GM12875 (cell line): ENCODE measurements at regions not wholly inside any gene's neighbourhood (a gene's known extent, or its start where the extent isn't known, plus 50 kb on each side); places are given as distances from the start of the nearest gene placed in this dataset.

ENCODE experiments used
- H3K4me3 ChIP-seq: one replicate; pipeline ENCODE4 v1.5.1; 2011; ENCODE audit warnings: low read depth, low read length, control low read depth
- TF ChIP-seq, protein P1 (sequence below): IDR thresholded peaks from 2 replicates; pipeline ENCODE4 v1.5.1; 2011; ENCODE audit warnings: low read depth, mild to moderate bottlenecking, control low read depth, inconsistent platforms, low read length, moderate library complexity, borderline replicate concordance; ENCODE audit not compliant: insufficient read depth

GRCh38 chr20:22411286-22411626 lies 173.1 kb downstream of the FOXA2 start:
- TF ChIP-seq, protein P1, sequence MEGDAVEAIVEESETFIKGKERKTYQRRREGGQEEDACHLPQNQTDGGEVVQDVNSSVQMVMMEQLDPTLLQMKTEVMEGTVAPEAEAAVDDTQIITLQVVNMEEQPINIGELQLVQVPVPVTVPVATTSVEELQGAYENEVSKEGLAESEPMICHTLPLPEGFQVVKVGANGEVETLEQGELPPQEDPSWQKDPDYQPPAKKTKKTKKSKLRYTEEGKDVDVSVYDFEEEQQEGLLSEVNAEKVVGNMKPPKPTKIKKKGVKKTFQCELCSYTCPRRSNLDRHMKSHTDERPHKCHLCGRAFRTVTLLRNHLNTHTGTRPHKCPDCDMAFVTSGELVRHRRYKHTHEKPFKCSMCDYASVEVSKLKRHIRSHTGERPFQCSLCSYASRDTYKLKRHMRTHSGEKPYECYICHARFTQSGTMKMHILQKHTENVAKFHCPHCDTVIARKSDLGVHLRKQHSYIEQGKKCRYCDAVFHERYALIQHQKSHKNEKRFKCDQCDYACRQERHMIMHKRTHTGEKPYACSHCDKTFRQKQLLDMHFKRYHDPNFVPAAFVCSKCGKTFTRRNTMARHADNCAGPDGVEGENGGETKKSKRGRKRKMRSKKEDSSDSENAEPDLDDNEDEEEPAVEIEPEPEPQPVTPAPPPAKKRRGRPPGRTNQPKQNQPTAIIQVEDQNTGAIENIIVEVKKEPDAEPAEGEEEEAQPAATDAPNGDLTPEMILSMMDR = no peak
- no peak overlapping the region for H3K4me3 ChIP-seq

DNA sequence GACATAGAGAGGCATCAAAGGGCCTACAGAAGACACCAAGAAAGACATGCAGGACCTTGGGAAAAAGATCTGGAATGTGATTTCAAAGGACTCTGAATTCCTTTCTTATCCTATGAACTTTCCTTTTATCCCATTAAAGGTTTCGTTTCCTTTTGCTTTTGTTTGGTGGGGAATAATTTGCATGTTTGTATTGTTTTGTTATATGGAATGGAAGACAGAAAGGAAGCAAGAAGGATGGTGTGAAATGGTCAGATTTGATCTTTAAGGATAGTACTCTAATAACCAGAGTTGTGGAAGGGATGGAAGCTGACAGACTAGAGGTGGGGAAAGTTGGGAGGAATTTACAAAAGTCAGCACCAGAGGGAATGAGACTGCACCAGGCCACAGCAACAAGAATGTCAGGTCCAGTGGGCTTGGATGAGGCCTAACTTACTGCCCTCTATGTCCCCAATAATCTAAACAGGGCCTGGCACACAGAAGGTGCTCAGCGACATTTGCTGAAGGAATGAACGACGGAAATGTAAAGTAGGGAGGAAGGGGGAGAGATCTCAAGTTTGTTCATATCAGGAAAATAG lies 173.7 kb downstream of the FOXA2 start:
- no peak overlapping the region for H3K4me3 ChIP-seq

DNA sequence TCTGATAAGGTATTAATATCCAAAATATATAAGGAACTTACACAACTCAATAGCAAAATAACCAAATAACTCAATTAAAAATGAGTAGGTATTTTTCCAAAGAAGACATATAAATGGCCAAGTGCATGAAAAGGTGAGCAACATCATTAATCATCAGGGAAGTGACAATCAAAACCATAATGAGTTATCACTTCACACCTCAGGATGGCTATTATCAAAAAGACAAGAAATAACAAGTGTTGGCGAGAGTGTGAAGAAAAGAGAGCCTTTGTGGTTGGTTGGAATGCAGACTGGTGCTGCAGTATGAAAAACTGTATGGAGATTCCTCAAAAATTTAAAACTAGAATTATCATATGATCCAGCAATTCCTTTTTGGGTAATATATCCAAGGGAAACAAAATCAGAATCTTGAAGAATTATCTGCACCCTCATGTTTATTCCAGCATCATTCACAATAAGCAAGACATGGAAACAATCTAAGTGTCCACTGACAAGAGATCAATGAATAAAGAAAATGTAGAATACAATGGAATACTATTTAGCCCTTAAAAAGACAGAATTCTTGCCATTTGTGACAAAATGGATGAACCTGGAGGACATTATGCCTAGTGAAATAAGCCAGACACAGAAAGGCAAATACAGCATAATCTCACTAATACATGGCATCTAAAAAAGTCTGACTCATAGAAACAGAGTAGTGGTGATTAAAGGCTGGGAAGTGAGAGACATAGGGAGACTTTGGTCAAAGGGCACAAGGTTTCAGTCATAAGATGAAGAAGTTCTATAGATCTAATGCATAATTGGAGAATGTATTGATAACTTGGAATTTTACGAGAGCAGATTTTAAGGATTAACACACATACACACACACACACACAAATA lies 175.6 kb downstream of the FOXA2 start:
- H3K4me3 ChIP-seq = no peak overlapping the region
- TF ChIP-seq, protein P1 = no peak

More for the DNA sequence above, 173.7 kb downstream of the FOXA2 start:
- TF ChIP-seq, protein P1 = no peak

DNA sequence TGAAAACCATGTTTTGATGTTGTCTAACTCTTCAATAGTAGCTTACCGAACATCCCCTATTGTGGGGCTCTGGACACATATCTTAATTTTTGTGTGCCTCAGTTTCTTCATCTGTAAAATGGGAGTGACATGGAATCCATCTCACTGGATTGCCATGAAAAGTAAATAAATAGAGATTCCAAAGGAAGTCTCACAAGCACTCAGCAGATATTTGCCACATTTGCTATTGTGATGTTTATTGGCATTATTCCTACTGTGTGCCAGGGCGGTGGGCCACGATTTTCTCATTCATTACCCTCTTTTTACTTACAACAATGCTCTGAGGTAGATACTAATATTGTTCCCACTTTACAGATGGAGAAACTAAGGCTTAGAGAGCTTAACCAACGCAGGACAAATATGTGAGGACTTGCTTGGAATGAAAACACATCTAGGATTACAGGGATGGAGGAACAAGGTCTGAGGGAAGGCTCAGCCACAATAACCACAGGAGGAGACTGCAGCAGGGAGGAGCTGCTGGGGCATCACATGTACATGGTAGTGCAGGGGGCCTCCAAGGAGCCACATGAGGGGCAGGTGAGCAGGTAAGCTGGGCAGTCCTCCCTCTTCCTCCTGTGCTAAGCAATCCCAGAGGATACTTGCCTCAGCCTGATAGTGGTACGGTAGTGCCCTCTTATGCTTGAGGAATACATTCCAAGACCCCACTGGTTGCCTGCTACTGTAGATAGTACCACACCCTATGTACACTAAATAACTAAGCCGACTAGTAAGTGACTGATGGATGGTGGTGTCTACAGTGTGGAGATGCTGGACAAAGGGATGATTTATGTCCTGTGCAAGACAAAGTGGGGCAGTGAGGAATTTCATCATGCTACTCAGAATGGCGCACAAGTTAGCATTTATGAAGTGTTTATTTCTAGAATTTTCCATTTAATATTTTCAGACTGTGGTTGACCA lies 176.9 kb downstream of the FOXA2 start:
- TF ChIP-seq, protein P1 = no peak
- H3K4me3 ChIP-seq = no peak overlapping the region

DNA sequence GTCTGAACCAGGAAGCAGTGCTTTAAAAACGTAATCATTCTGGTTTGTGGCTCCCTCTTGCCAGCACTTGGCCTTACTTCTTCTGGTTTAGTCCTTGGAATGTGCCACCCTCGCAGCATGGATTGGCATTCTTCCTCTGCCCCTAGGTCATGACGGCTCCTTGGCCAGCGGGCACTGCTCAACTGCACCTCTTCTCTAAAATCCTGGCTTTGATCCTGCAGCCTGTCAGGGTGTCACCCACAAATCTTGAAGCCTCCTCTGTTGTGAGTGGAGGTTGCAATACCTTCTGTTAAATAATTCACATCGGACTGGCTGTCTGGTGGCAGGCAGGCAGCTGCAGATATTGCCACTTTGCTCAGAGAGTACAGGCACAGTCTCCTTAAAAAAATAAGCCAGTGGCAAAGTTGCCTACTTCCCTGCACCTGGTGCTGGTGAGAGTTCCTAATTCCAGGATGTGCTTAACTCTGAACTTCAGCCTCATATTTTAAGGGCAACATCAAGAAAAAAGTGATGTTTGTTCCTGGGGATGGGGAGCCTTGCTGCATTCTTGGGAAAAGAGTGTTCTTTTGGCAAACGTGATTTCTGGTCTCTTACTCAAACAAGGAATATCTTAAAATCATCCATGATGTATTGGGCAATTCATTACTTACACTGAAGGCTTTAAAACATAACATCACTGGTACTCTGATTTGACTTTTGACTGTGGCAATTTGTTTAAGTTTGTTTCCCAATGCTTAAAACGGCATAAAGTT lies 179.8 kb downstream of the FOXA2 start:
- TF ChIP-seq, protein P1 = no peak
- no peak overlapping the region for H3K4me3 ChIP-seq

DNA sequence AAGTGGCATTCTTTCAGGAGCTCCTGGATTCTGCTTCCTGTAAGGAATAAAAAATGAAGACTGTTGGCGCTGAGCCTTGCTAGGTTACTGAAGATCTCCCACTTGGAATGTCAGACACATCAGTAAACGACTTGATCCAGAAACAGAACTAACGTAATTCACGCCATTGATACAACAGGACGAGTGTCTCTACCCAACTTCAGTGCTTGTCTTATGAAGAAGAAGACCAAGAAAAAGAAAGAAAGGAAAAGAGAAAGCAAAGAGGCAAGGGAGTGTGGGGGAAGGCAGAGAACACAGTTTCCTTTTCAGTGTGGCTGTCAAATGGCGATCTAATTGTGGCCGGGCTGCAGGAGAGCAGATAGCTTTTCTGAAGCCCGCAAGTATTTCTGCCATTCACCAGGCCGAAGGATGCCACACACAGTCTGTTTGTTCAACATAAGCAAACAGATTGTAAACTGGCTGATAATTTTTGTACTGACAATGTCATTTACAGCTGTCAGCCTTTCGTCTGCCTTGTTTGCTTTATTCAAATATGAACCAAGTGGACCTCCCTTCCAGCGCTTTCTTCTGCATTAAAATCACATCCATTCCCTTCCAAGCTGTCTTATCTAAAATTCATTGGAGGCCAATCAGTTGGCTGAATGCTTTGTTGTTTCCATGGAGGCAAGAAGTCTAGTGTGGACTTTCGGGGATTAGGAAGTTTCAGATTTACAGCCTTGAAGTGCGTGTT lies 180.6 kb downstream of the FOXA2 start:
- TF ChIP-seq, protein P1 = no peak
- no peak overlapping the region for H3K4me3 ChIP-seq
